Smooth muscle cell (in vitro differentiated cells): ENCODE measurements at regions not wholly inside any gene's neighbourhood (a gene's known extent, or its start where the extent isn't known, plus 50 kb on each side); places are given as distances from the start of the nearest gene placed in this dataset.
A peak's percentile ranks its signal among the peaks of the same experiment; 100 is the strongest.

Experiments used
- DNase-seq: peaks from one replicate; lab custom pipeline; 2025; ENCODE audit not compliant: unreplicated experiment; lab: John Stamatoyannopoulos, UW
- H2AFZ ChIP-seq: fragments of 200-600 bp; sonication (generic); 2 replicates; pipeline ENCODE4 v1.6.0; 2016; ENCODE audit warnings: antibody characterized with exemption, low read depth, mild to moderate bottlenecking
- H3F3A ChIP-seq: fragments of 200-600 bp; sonication (generic); 2 replicates; pipeline ENCODE4 v1.6.0; 2017; ENCODE audit warnings: antibody characterized with exemption, low read depth
- H3K27ac ChIP-seq: fragments of 200-600 bp; sonication (generic); 2 replicates; pipeline ENCODE4 v1.5.1; 2016; ENCODE audit warnings: low read depth, mild to moderate bottlenecking
- H3K27me3 ChIP-seq: fragments of 200-600 bp; sonication (generic); 2 replicates; pipeline ENCODE4 v1.6.1; 2016; ENCODE audit warnings: low read depth, mild to moderate bottlenecking
- H3K36me3 ChIP-seq: fragments of 200-600 bp; sonication (generic); 2 replicates; pipeline ENCODE4 v1.5.1; 2016; ENCODE audit warnings: low read depth
- H3K4me1 ChIP-seq: fragments of 200-600 bp; sonication (generic); 2 replicates; pipeline ENCODE4 v1.5.1; 2016; ENCODE audit warnings: low read depth
- H3K4me2 ChIP-seq: fragments of 200-600 bp; sonication (generic); 2 replicates; pipeline ENCODE4 v1.6.0; 2016; ENCODE audit warnings: mild to moderate bottlenecking
- H3K4me3 ChIP-seq: fragments of 200-600 bp; sonication (generic); 2 replicates; pipeline ENCODE4 v1.5.1; 2016; ENCODE audit warnings: mild to moderate bottlenecking
- H3K79me2 ChIP-seq: fragments of 200-600 bp; sonication (generic); 2 replicates; pipeline ENCODE4 v1.6.0; 2016; ENCODE audit warnings: low read depth, mild to moderate bottlenecking
- H3K9ac ChIP-seq: fragments of 200-600 bp; sonication (generic); 2 replicates; pipeline ENCODE4 v1.6.0; 2016; ENCODE audit warnings: low read depth
- H3K9me3 ChIP-seq: fragments of 200-600 bp; sonication (generic); replicated peaks from 2 replicates; pipeline ENCODE4 v1.5.1; 2016; ENCODE audit warnings: low read depth
- H4K20me1 ChIP-seq: fragments of 200-600 bp; sonication (generic); 2 replicates; pipeline ENCODE4 v1.6.0; 2016; ENCODE audit warnings: low read depth
- WGBS: methylation state at CpG from one replicate; pipeline ENCODE4 v1.1.7; 2016; ENCODE audit warnings: low lambda C conversion rate; 5-methylcytosine and 5-hydroxymethylcytosine counted together
- TF ChIP-seq, protein P1 (sequence below): fragments of 200-600 bp; sonication (generic); IDR thresholded peaks from 2 replicates; pipeline ENCODE4 v1.5.1; 2017; ENCODE audit warnings: borderline replicate concordance, mild to moderate bottlenecking, antibody characterized with exemption; ENCODE audit not compliant: insufficient read depth, poor library complexity, severe bottlenecking

DNA sequence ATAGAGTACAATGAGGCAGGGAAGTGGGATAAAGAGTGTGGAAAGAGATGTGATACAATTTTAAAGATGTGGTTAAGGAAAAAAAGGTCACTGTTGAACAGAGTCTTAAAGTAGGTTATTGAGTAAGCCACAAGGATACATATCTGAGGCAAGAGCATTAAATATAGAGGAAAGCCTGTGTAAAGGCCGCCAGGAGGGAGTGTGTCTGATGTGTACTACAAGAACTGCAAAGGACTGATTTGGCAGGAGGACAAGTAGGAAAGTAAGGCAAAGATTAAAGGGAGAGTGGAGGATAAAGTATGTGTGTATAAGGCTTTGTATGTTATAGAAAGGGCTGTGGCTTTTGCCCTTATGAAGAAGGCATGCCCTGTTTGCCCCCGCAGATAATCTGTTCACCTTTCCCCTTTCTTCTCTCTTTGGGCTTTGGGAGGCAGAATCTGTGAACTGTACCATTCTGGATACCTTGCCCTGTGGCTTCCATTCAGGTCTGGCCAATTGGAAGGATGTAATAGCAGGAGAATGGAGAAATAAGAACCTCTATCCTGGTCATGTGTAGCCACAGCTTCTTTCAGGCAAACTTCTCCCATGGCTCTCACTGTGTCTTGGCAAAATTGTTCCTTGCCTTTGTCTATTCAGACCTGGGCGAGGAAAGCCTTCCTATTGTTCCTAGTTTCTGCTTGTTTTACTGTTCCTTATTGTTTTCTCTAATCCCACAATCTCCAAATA lies 68.9 kb upstream of the FAM47B start:
- no peaks in the 10 kb centered on the region for H3F3A ChIP-seq
- no peaks in the 10 kb centered on the region for H3K9me3 ChIP-seq
- H3K4me1 ChIP-seq: peaks cover 8% of the 10 kb centered on the region
- H3K9ac ChIP-seq: no peak overlapping the region
- H4K20me1 ChIP-seq: no peaks in the 10 kb centered on the region
- H3K4me2 ChIP-seq: no peak overlapping the region
- H3K27ac ChIP-seq: no peak overlapping the region
- no peak for DNase-seq
- H3K27me3 ChIP-seq: no peaks in the 10 kb centered on the region
- WGBS: 69% methylated on average over 3 of the region's 3 CpGs
- no peaks in the 10 kb centered on the region for H3K79me2 ChIP-seq
- TF ChIP-seq, protein P1, sequence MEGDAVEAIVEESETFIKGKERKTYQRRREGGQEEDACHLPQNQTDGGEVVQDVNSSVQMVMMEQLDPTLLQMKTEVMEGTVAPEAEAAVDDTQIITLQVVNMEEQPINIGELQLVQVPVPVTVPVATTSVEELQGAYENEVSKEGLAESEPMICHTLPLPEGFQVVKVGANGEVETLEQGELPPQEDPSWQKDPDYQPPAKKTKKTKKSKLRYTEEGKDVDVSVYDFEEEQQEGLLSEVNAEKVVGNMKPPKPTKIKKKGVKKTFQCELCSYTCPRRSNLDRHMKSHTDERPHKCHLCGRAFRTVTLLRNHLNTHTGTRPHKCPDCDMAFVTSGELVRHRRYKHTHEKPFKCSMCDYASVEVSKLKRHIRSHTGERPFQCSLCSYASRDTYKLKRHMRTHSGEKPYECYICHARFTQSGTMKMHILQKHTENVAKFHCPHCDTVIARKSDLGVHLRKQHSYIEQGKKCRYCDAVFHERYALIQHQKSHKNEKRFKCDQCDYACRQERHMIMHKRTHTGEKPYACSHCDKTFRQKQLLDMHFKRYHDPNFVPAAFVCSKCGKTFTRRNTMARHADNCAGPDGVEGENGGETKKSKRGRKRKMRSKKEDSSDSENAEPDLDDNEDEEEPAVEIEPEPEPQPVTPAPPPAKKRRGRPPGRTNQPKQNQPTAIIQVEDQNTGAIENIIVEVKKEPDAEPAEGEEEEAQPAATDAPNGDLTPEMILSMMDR: no peak
- no peak overlapping the region for H3K4me3 ChIP-seq
- H3K36me3 ChIP-seq: no peaks in the 10 kb centered on the region
- H2AFZ ChIP-seq: no peak overlapping the region

DNA sequence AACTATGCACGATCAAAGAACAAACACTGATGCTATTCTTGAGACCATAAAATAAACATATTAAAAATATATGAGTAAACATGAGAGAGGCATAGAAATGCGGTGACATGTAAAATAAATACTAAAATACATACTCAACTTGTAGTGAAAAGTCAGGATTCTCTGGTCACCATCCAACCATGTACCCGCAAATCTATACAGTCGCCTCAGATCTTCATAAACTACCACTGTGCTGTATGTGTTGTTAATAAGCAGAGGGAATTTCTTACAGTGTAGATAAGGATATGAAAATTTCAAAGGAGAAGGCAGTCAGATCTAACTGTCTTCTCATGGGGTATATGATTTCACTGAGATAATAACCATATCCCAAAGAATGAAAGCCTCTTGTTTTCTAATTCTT lies 67.8 kb upstream of the FAM47B start:
- Histone ChIP-seq H2AFZ (no peak overlapping the region), H3K79me2 (no peaks in the 10 kb centered on the region), H3K9me3 (no peaks in the 10 kb centered on the region), H3K4me2 (peak overlapping the region; percentile 4), H3K4me1 (peaks cover 8% of the 10 kb centered on the region), H3K27me3 (no peaks in the 10 kb centered on the region), H3K27ac (no peak overlapping the region), H3F3A (no peaks in the 10 kb centered on the region), H3K9ac (no peak overlapping the region), H3K4me3 (no peak overlapping the region), H3K36me3 (no peaks in the 10 kb centered on the region), H4K20me1 (no peaks in the 10 kb centered on the region)
- WGBS: 89% methylated on average over 4 of the region's 4 CpGs
- TF ChIP-seq, protein P1: no peak
- DNase-seq: no peak

DNA sequence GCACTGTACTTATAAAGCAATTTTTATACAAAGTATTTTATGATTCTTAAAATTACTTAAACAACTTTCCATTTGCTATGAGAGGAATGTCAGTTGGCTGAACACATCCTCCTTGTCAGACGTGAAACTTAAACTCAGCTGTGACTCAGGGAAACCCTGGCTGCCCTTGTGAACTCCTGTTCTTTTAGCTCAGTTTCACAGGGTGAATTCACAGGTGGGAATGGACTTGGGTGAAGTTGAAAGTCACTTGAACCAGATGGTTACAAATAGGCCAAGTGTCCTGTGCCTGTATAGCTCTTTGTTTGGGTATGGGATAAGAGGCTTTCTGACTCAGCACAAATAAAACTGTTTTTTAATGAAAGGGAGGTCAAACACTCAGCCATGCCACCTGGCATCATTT lies 67.4 kb upstream of the FAM47B start:
- H3K4me3 ChIP-seq: no peak overlapping the region
- TF ChIP-seq, protein P1: no peak
- no peaks in the 10 kb centered on the region for H3K79me2 ChIP-seq
- H3K4me2 ChIP-seq: peak overlapping the region; percentile 4
- H3K27ac ChIP-seq: no peak overlapping the region
- no peaks in the 10 kb centered on the region for H3K36me3 ChIP-seq
- H3K27me3 ChIP-seq: no peaks in the 10 kb centered on the region
- no peaks in the 10 kb centered on the region for H4K20me1 ChIP-seq
- no peak for DNase-seq
- 23% methylated on average over 1 of the region's 1 CpG for WGBS
- peak overlapping the region; percentile 24 for H2AFZ ChIP-seq
- no peaks in the 10 kb centered on the region for H3F3A ChIP-seq
- H3K9me3 ChIP-seq: no peaks in the 10 kb centered on the region
- no peak overlapping the region for H3K9ac ChIP-seq
- peaks cover 8% of the 10 kb centered on the region for H3K4me1 ChIP-seq

DNA sequence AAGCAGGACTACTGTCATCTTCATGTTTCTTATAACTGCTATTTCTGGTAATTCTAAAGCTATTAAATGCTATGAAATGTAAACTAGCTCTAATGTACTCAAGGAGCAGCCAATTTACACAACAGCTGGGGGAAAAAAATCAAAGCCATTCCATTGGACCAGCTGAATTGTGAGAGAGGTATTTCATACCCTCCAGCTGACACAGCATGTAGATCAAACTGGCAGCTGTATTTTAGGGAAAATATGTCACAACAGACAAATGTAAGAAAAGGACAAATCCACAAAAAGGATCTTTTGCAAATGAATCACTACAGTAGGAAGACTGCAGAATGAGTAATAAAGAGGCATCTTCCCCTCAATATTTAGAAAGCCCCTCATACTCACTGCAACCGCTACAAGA lies 65.2 kb upstream of the FAM47B start:
- Histone ChIP-seq H3K9ac (no peak overlapping the region), H2AFZ (no peak overlapping the region), H3K9me3 (no peaks in the 10 kb centered on the region), H3K79me2 (no peaks in the 10 kb centered on the region), H3K27me3 (no peaks in the 10 kb centered on the region), H3K36me3 (no peaks in the 10 kb centered on the region), H3K4me3 (no peak overlapping the region), H3K4me1 (peaks cover 8% of the 10 kb centered on the region), H3K27ac (peak overlapping the region; percentile 2), H4K20me1 (no peaks in the 10 kb centered on the region), H3F3A (no peaks in the 10 kb centered on the region), H3K4me2 (peak overlapping the region; percentile 27)
- TF ChIP-seq, protein P1: no peak
- WGBS: 62% methylated on average over 1 of the region's 1 CpG
- no peak for DNase-seq
